ENCODE measurements at regions not wholly inside any gene's neighbourhood (a gene's known extent, or its start where the extent isn't known, plus 50 kb on each side); places are given as distances from the start of the nearest gene placed in this dataset.

- no peaks in the 10 kb centered on the region for H3K4me1 ChIP-seq (ENCODE audit: insufficient read depth)
- no peaks in the 10 kb centered on the region for H3K9me2 ChIP-seq (ENCODE audit: insufficient read depth)
- TF ChIP-seq EZH2 (IDR thresholded peaks at IDR 0.05; ENCODE audit: insufficient read depth, poor library complexity, severe bottlenecking) (no peak), EZH2phosphoT487 (IDR thresholded peaks at IDR 0.05; ENCODE audit: insufficient read depth, low read depth) (no peak)
- no peak for DNase-seq
- H3K4me2 ChIP-seq (ENCODE audit: unreplicated experiment) = no peak overlapping the region
- no peaks in the 10 kb centered on the region for H3K27me3 ChIP-seq (replicated peaks; ENCODE audit: insufficient read depth)
- H3K9ac ChIP-seq = no peak overlapping the region
- no peaks in the 10 kb centered on the region for H3K79me2 ChIP-seq (ENCODE audit: insufficient read depth)
- no peaks in the 10 kb centered on the region for H3F3A ChIP-seq (ENCODE audit: insufficient read depth)
- no peaks in the 10 kb centered on the region for H4K20me1 ChIP-seq (ENCODE audit: insufficient read depth)
- H2AFZ ChIP-seq = no peak overlapping the region
- H3K4me3 ChIP-seq = no peak overlapping the region
- H3K36me3 ChIP-seq (ENCODE audit: low read depth) = no peaks in the 10 kb centered on the region
- WGBS, 2 experiments (ENCODE audit: low coverage in 1 of 2, low lambda C conversion rate in 2 of 2, missing lambda C conversion rate in 2 of 2) = 7% methylated on average over 2 of the region's 2 CpGs
- no peaks in the 10 kb centered on the region for H3K9me3 ChIP-seq (ENCODE audit: low read depth)
- in situ Hi-C loops (cut with MboI) = no loop called here
- H3K27ac ChIP-seq = no peak overlapping the region
Observed at GRCh38 chr3:182349051-182349450, 444.3 kb upstream of the ATP11B start.

DNA sequence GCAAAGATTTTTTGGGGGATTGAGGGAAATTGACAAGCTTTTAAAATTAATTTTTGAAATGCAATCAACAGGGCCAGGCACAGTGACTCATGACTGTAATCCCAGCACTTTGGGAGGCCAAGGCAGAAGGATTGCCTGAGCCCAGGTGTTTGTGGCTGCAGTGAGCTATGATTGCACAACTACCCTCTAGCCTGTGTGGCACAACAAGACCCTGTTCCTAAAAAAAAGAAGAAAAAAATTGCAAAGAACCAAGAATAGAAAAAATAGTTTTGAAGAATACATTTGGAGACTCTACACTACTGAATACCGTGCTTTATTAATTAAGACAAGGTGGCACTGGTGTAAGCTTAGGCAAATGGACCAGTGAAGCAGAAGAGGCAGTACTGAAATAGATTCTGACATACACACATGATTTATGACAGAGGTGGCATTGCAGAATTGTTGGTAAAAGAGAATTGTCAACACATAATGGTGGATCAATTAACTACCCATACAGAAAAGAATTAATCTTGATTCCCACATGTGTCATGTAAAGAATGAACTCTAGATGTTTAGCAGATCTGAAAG lies 443.3 kb upstream of the ATP11B start:
- no peak overlapping the region for H3K27ac ChIP-seq
- H3K9me2 ChIP-seq (ENCODE audit: insufficient read depth) = no peaks in the 10 kb centered on the region
- no peak for DNase-seq
- H3K9me3 ChIP-seq (ENCODE audit: low read depth) = no peaks in the 10 kb centered on the region
- no peaks in the 10 kb centered on the region for H4K20me1 ChIP-seq (ENCODE audit: insufficient read depth)
- no peak overlapping the region for H2AFZ ChIP-seq
- no peaks in the 10 kb centered on the region for H3K27me3 ChIP-seq (replicated peaks; ENCODE audit: insufficient read depth)
- H3F3A ChIP-seq (ENCODE audit: insufficient read depth) = no peaks in the 10 kb centered on the region
- no peaks in the 10 kb centered on the region for H3K36me3 ChIP-seq (ENCODE audit: low read depth)
- no peaks in the 10 kb centered on the region for H3K79me2 ChIP-seq (ENCODE audit: insufficient read depth)
- H3K4me1 ChIP-seq (ENCODE audit: insufficient read depth) = no peaks in the 10 kb centered on the region
- no peak overlapping the region for H3K4me2 ChIP-seq (ENCODE audit: unreplicated experiment)
- in situ Hi-C loops (cut with MboI) = no loop called here
- TF ChIP-seq EZH2phosphoT487 (IDR thresholded peaks at IDR 0.05; ENCODE audit: insufficient read depth, low read depth) = no peak
- TF ChIP-seq EZH2 (IDR thresholded peaks at IDR 0.05; ENCODE audit: insufficient read depth, poor library complexity, severe bottlenecking) = no peak
- no peak overlapping the region for H3K9ac ChIP-seq
- H3K4me3 ChIP-seq = no peak overlapping the region
- 0 to 6% methylated on average over 1 of the region's 1 CpG for WGBS, 2 experiments (ENCODE audit: low coverage in 1 of 2, low lambda C conversion rate in 2 of 2, missing lambda C conversion rate in 2 of 2)

DNA sequence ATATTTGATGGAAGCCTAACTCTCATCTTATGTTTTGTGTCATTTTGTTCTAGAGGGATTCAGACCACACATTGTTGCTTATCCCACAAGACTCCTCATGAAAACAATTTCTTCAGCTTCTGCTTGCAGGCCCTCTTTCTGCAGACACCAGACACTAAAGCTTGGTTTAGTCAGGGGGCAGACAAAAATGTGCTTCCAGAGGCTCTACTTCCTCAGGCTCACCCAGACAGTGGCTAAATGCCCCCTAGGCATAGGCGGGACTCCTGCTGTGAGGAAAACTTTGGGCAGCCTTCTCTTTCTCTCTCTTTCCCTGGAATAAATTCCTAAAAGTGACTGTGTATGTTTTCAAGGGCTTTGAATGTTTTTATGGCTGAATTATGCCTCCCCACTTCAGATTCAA lies 435.4 kb upstream of the ATP11B start:
- H4K20me1 ChIP-seq (ENCODE audit: insufficient read depth) = no peaks in the 10 kb centered on the region
- 0% methylated on average over 1 of the region's 1 CpG for WGBS, 2 experiments (ENCODE audit: low coverage in 1 of 2, low lambda C conversion rate in 2 of 2, missing lambda C conversion rate in 2 of 2)
- no peak overlapping the region for H3K4me3 ChIP-seq
- H3K27ac ChIP-seq = no peak overlapping the region
- H3K9me2 ChIP-seq (ENCODE audit: insufficient read depth) = no peaks in the 10 kb centered on the region
- no peak overlapping the region for H3K4me2 ChIP-seq (ENCODE audit: unreplicated experiment)
- no peaks in the 10 kb centered on the region for H3K4me1 ChIP-seq (ENCODE audit: insufficient read depth)
- in situ Hi-C loops (cut with MboI) = no loop called here
- H2AFZ ChIP-seq = no peak overlapping the region
- H3K9ac ChIP-seq = no peak overlapping the region
- no peaks in the 10 kb centered on the region for H3K27me3 ChIP-seq (replicated peaks; ENCODE audit: insufficient read depth)
- TF ChIP-seq EZH2phosphoT487 (IDR thresholded peaks at IDR 0.05; ENCODE audit: insufficient read depth, low read depth) = no peak
- TF ChIP-seq EZH2 (IDR thresholded peaks at IDR 0.05; ENCODE audit: insufficient read depth, poor library complexity, severe bottlenecking) = no peak
- H3F3A ChIP-seq (ENCODE audit: insufficient read depth) = no peaks in the 10 kb centered on the region
- no peaks in the 10 kb centered on the region for H3K79me2 ChIP-seq (ENCODE audit: insufficient read depth)
- no peak for DNase-seq
- no peaks in the 10 kb centered on the region for H3K9me3 ChIP-seq (ENCODE audit: low read depth)
- no peaks in the 10 kb centered on the region for H3K36me3 ChIP-seq (ENCODE audit: low read depth)

- no peak for DNase-seq
- TF ChIP-seq EZH2 (IDR thresholded peaks at IDR 0.05; ENCODE audit: insufficient read depth, poor library complexity, severe bottlenecking) (no peak), EZH2phosphoT487 (IDR thresholded peaks at IDR 0.05; ENCODE audit: insufficient read depth, low read depth) (no peak)
- 22 to 33% methylated on average over 6 of the region's 6 CpGs for WGBS, 2 experiments (ENCODE audit: low coverage in 1 of 2, low lambda C conversion rate in 2 of 2, missing lambda C conversion rate in 2 of 2)
- Histone ChIP-seq H3K4me1 (ENCODE audit: insufficient read depth) (no peaks in the 10 kb centered on the region), H3K9me2 (ENCODE audit: insufficient read depth) (no peaks in the 10 kb centered on the region), H3K79me2 (ENCODE audit: insufficient read depth) (no peaks in the 10 kb centered on the region), H3K9me3 (ENCODE audit: low read depth) (no peaks in the 10 kb centered on the region), H3F3A (ENCODE audit: insufficient read depth) (no peaks in the 10 kb centered on the region), H3K4me3 (no peak overlapping the region), H2AFZ (no peak overlapping the region), H3K36me3 (ENCODE audit: low read depth) (no peaks in the 10 kb centered on the region), H3K27me3 (replicated peaks; ENCODE audit: insufficient read depth) (no peaks in the 10 kb centered on the region), H4K20me1 (ENCODE audit: insufficient read depth) (no peaks in the 10 kb centered on the region), H3K4me2 (ENCODE audit: unreplicated experiment) (no peak overlapping the region), H3K27ac (no peak overlapping the region), H3K9ac (no peak overlapping the region)
- in situ Hi-C loops (cut with MboI) = no loop called here
Observed at GRCh38 chr3:182364323-182364722, 429.0 kb upstream of the ATP11B start.

Data from GM23248 (cell line).